H9 (cell line): ENCODE measurements at regions not wholly inside any gene's neighbourhood (a gene's known extent, or its start where the extent isn't known, plus 50 kb on each side); places are given as distances from the start of the nearest gene placed in this dataset.

ENCODE experiments used
- DNase-seq: peaks from one replicate; pipeline ENCODE4 v3.0.0-alpha.2; 2017
- H2AFZ ChIP-seq: one replicate; pipeline ENCODE4 v1.6.1; 2013; ENCODE audit warnings: mild to moderate bottlenecking, low read length, control low read depth, moderate library complexity
- H2AK5ac ChIP-seq: 2 replicates; pipeline ENCODE4 v1.6.1; 2013; ENCODE audit warnings: low read length, control low read depth, mixed read lengths; ENCODE audit not compliant: insufficient read length
- H2BK120ac ChIP-seq: one replicate; pipeline ENCODE4 v1.6.1; 2013; ENCODE audit warnings: low read depth, mild to moderate bottlenecking, low read length, control low read depth, inconsistent platforms; ENCODE audit not compliant: poor library complexity, severe bottlenecking
- H2BK12ac ChIP-seq: 2 replicates; pipeline ENCODE4 v1.6.1; 2013; ENCODE audit warnings: low read length, control low read depth, mixed read lengths, low read depth; ENCODE audit not compliant: insufficient read length
- H2BK15ac ChIP-seq: 2 replicates; pipeline ENCODE4 v1.6.1; 2013; ENCODE audit warnings: low read depth, low read length, control low read depth
- H2BK20ac ChIP-seq: one replicate; pipeline ENCODE4 v1.6.1; 2013; ENCODE audit warnings: low read depth, mild to moderate bottlenecking, low read length, control low read depth, inconsistent platforms; ENCODE audit not compliant: poor library complexity, severe bottlenecking
- H2BK5ac ChIP-seq: 2 replicates; pipeline ENCODE4 v1.6.1; 2013; ENCODE audit warnings: low read length, control low read depth, mixed read lengths; ENCODE audit not compliant: insufficient read length
- H3K14ac ChIP-seq: 2 replicates; pipeline ENCODE4 v1.6.1; 2013; ENCODE audit warnings: low read length, control low read depth; ENCODE audit not compliant: insufficient read depth
- H3K18ac ChIP-seq: 2 replicates; pipeline ENCODE4 v1.6.1; 2013; ENCODE audit warnings: low read depth, mild to moderate bottlenecking, mixed read lengths, low read length, control low read depth; ENCODE audit not compliant: insufficient read length
- H3K23ac ChIP-seq: 2 replicates; pipeline ENCODE4 v1.6.1; 2013; ENCODE audit warnings: low read length, control low read depth, mixed read lengths, low read depth; ENCODE audit not compliant: insufficient read length
- H3K23me2 ChIP-seq: 2 replicates; pipeline ENCODE4 v1.6.1; 2013; ENCODE audit warnings: low read depth, mild to moderate bottlenecking, mixed read lengths, low read length, control low read depth; ENCODE audit not compliant: insufficient read length, poor library complexity, severe bottlenecking
- H3K27ac ChIP-seq: 2 replicates; pipeline ENCODE4 v1.5.1; 2013; ENCODE audit warnings: low read length, control low read depth, mixed read lengths, low read depth; ENCODE audit not compliant: insufficient read length
- H3K27me3 ChIP-seq: 2 replicates; pipeline ENCODE4 v1.6.1; 2013; ENCODE audit warnings: low read length, control low read depth, inconsistent platforms; ENCODE audit not compliant: insufficient read depth
- H3K4ac ChIP-seq: 2 replicates; pipeline ENCODE4 v1.6.1; 2013; ENCODE audit warnings: low read depth, mild to moderate bottlenecking, control low read depth, inconsistent platforms, low read length, moderate library complexity
- H3K4me1 ChIP-seq: 2 replicates; pipeline ENCODE4 v1.6.1; 2013; ENCODE audit warnings: low read length, control low read depth, inconsistent platforms; ENCODE audit not compliant: insufficient read depth
- H3K4me2 ChIP-seq: 2 replicates; pipeline ENCODE4 v1.6.1; 2013; ENCODE audit warnings: low read length, control low read depth, mixed read lengths; ENCODE audit not compliant: insufficient read length, insufficient read depth
- H3K56ac ChIP-seq: 2 replicates; pipeline ENCODE4 v1.6.1; 2013; ENCODE audit warnings: low read depth, mild to moderate bottlenecking, mixed read lengths, low read length, control low read depth; ENCODE audit not compliant: insufficient read length
- H3K79me1 ChIP-seq: 2 replicates; pipeline ENCODE4 v1.6.1; 2013; ENCODE audit warnings: low read depth, mild to moderate bottlenecking, moderate library complexity, low read length, control low read depth, inconsistent platforms; ENCODE audit not compliant: insufficient read depth, poor library complexity, severe bottlenecking
- H3K79me2 ChIP-seq: 2 replicates; pipeline ENCODE4 v1.6.1; 2013; ENCODE audit warnings: low read length, control low read depth, inconsistent platforms; ENCODE audit not compliant: insufficient read depth
- H3K9ac ChIP-seq: 2 replicates; pipeline ENCODE4 v1.6.1; 2013; ENCODE audit warnings: low read length, control low read depth, mixed read lengths; ENCODE audit not compliant: insufficient read length; ENCODE audit errors: extremely low read depth
- H3K9me3 ChIP-seq: one replicate; pipeline ENCODE4 v1.6.1; 2013; ENCODE audit warnings: low read depth, low read length, inconsistent platforms; ENCODE audit not compliant: control insufficient read depth
- H3T11ph ChIP-seq: one replicate; pipeline ENCODE4 v1.6.1; 2013; ENCODE audit warnings: mild to moderate bottlenecking, low read length, control low read depth, inconsistent platforms
- H4K20me1 ChIP-seq: one replicate; pipeline ENCODE4 v1.6.1; 2013; ENCODE audit not compliant: control insufficient read depth, insufficient read length, insufficient read depth
- H4K5ac ChIP-seq: 2 replicates; pipeline ENCODE4 v1.6.1; 2013; ENCODE audit warnings: low read depth, mild to moderate bottlenecking, mixed read lengths, low read length, control low read depth; ENCODE audit not compliant: insufficient read length
- H4K8ac ChIP-seq: replicated peaks from 2 replicates; pipeline ENCODE4 v1.6.1; 2013; ENCODE audit warnings: low read length, control low read depth, mixed read lengths, low read depth; ENCODE audit not compliant: insufficient read length
- H4K91ac ChIP-seq: 2 replicates; pipeline ENCODE4 v1.6.1; 2013; ENCODE audit warnings: low read depth, mild to moderate bottlenecking, moderate library complexity, mixed read lengths, low read length, control low read depth; ENCODE audit not compliant: insufficient read length
- H3K27ac Mint-ChIP-seq, 3 experiments: 2 replicates in 2 of 3; 3 replicates in 1 of 3; pipeline ENCODE4 v1.8.0; 2020 to 2021; ENCODE audit warnings: mixed read lengths in 3 of 3, mild to moderate bottlenecking in 1 of 3, moderate library complexity in 1 of 3
- H3K27me3 Mint-ChIP-seq: 2 replicates; pipeline ENCODE4 v1.8.0; 2021; ENCODE audit warnings: low read depth, mild to moderate bottlenecking, moderate library complexity, mixed read lengths
- H3K36me3 Mint-ChIP-seq, 3 experiments: 2 replicates in 2 of 3; 3 replicates in 1 of 3; pipeline ENCODE4 v1.8.0; 2020 to 2021; ENCODE audit warnings: low read depth in 3 of 3, mixed read lengths in 3 of 3; ENCODE audit not compliant: insufficient read depth in 1 of 3
- H3K4me1 Mint-ChIP-seq, 2 experiments: 2 replicates each; pipeline ENCODE4 v1.8.0; 2020; ENCODE audit warnings: mixed read lengths in 2 of 2
- H3K4me3 Mint-ChIP-seq, 2 experiments: 2 replicates in 1 of 2; 3 replicates in 1 of 2; pipeline ENCODE4 v1.8.0; 2020 to 2021; ENCODE audit warnings: mild to moderate bottlenecking in 2 of 2, mixed read lengths in 2 of 2, moderate library complexity in 1 of 2
- H3K9me3 Mint-ChIP-seq, 2 experiments: 2 replicates in 1 of 2; 3 replicates in 1 of 2; pipeline ENCODE4 v1.8.0; 2020; ENCODE audit warnings: mild to moderate bottlenecking in 2 of 2, mixed read lengths in 2 of 2, moderate library complexity in 1 of 2
- CTCF ChIP-seq: fragments of 200-600 bp; sonication (generic); conservative IDR thresholded peaks from 3 replicates; pipeline ENCODE4 v1.8.0; 2021; ENCODE audit warnings: antibody characterized with exemption, mild to moderate bottlenecking
- WGBS: extraction: QIAGEN DNeasy Blood & Tissue Kit; methylation state at CpG from one replicate; pipeline ENCODE4 v1.1.7; 2013; ENCODE audit warnings: missing lambda C conversion rate, low lambda C conversion rate, mixed read lengths; ENCODE audit not compliant: insufficient read length; ENCODE audit errors: extremely low coverage; 5-methylcytosine and 5-hydroxymethylcytosine counted together

- H3K23me2 ChIP-seq = no peaks in the 10 kb centered on the region
- DNase-seq = no peak
- TF ChIP-seq CTCF = no peak
- H3K9ac ChIP-seq = no peak overlapping the region
- no peak overlapping the region for H3T11ph ChIP-seq
- H2BK20ac ChIP-seq = no peak overlapping the region
- Mint-ChIP-seq H3K36me3 (peaks cover 0 to 22% (median 7%) of the 10 kb centered on the region in 3 experiments; a peak in 3 of 7 replicates), H3K4me1 (peaks cover 10 to 14% of the 10 kb centered on the region in 2 experiments), H3K27ac (no peak overlapping the region), H3K27me3 (peaks cover 3% of the 10 kb centered on the region), H3K9me3 (peaks cover 18% of the 10 kb centered on the region in 2 experiments; a peak in 4 of 5 replicates), H3K4me3 (no peak overlapping the region)
- no peaks in the 10 kb centered on the region for H3K79me2 ChIP-seq
- no peak overlapping the region for H3K56ac ChIP-seq
- no peak overlapping the region for H2BK12ac ChIP-seq
- no peaks in the 10 kb centered on the region for H4K20me1 ChIP-seq
- H3K27ac ChIP-seq = no peak overlapping the region
- H2AFZ ChIP-seq = no peak overlapping the region
- no peak overlapping the region for H3K18ac ChIP-seq
- H3K4me2 ChIP-seq = no peak overlapping the region
- H2BK15ac ChIP-seq = no peak overlapping the region
- no peak overlapping the region for H4K91ac ChIP-seq
- H2BK120ac ChIP-seq = no peak overlapping the region
- H3K27me3 ChIP-seq = no peaks in the 10 kb centered on the region
- no peak overlapping the region for H4K5ac ChIP-seq
- no peak overlapping the region for H3K4ac ChIP-seq
- H3K4me1 ChIP-seq = peaks cover 7% of the 10 kb centered on the region; the same call in 1 of the 2 replicates
- no peak overlapping the region for H2AK5ac ChIP-seq
- no peaks in the 10 kb centered on the region for H3K79me1 ChIP-seq
- no peak overlapping the region for H4K8ac ChIP-seq
- H3K9me3 ChIP-seq = no peaks in the 10 kb centered on the region
- no peak overlapping the region for H3K23ac ChIP-seq
- WGBS = no CpG with 5 or more reads among the region's 3 CpGs
- H2BK5ac ChIP-seq = no peak overlapping the region
- H3K14ac ChIP-seq = no peak overlapping the region
These were observed 64.9 kb upstream of the FZD8 start for GRCh38 chr10:35706959-35707358.
